Stimulated activated CD8-positive, alpha-beta memory T cell treated with anti-CD3 and anti-CD28 coated beads, Interleukin-4, amount 100 ng/mL, for 1 hour (primary cell): ENCODE measurements at regions not wholly inside any gene's neighbourhood (a gene's known extent, or its start where the extent isn't known, plus 50 kb on each side); places are given as distances from the start of the nearest gene placed in this dataset.

ENCODE experiments used
- DNase-seq, 2 donors: peaks; one replicate each; pipeline ENCODE4 v3.0.0-alpha.2; 2020; ENCODE audit warnings: low read depth in 2 of 2, low spot score in 1 of 2

DNA sequence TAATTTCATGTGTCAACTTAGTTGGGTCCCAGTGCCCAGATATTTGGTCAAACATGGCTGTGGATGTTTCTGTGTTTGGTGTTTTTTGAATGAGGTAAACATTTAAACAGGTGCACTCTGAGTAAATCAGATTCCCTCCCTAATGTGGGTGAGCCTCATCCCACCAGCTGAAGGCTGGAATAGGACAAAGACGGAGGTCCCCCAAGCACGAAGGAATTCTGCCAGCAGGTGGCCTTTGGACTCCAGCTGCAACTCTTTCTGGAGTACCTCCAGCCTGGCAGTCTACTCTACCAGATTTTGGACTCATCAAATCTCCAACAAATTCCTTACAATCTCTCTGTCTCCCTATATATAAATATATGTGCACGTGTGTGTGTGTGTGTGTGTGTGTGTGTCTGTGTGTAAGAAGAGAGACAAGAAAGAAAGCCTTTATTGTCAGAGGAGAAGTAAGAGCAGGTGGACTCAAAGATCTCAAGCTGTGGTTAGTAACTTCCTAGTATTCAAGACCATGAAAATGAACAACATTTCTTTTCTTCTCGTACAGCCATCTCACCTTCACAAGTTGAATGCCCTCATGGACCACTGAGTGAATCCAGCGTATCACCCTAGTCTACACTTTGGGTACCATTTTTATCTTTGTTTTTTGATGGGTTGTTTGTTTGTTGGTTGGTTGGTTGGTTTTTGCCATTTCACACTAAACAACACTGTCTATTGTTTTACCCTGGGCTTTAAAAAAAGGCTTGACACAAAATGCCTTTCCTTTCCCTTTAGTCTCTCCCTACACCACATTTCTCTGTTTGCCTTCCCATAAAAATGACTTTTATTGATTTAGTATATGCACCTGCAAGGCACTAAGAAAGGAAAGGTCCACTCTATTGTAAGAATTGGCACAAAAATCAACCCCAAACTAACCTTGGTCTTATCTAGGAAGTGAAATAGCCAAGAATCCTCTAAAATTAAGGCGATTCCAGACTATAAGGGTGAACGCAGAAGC, 118.7 kb downstream of the TENT4A start:
- DNase-seq = no peak

DNA sequence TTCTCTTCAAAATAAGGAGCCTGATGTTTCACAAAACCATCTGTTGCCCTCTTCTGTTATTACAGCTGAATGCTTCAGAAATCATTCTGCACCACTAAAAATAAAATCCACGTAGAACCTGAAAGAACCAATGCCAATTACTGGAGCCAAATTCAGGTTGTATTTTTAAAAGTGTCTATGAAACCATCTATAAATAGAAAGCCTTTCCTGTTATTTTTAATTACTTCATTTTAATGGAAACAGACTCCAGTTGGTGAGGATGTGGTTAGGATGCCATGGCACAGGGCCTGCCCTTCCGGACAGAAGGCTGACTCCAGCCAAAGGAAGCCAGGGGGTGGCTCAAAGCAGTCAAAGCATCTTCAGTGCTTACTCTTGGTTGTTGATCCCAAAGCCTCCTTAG, 119.8 kb downstream of the TENT4A start:
- no peak for DNase-seq

GRCh38 chr5:6833406-6833805, 120.2 kb downstream of the TENT4A start:
- no peak for DNase-seq

GRCh38 chr5:6837095-6837494, 123.9 kb downstream of the TENT4A start:
- no peak for DNase-seq

- no peak for DNase-seq
Observed at GRCh38 chr5:6837519-6838110, 124.4 kb downstream of the TENT4A start.

DNA sequence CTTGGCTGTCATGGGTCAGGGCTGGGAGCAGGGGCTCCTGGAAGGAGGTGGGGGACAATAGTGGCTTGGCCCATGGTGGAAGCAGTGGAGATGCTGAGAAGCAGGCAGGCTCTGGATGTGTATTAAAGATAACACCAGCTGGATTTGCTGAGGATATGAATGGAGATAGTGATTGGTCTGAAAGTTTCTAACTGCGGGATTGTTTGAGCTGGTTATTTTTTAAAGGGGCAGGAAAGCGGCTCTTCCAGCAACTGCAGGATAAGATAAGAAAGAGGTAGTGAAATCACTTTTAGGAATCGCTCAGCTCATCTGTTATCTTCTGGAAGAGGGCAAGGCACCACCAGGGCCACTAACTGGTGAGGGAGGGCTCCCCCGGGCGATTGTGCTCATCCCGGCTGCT, 125.5 kb downstream of the TENT4A start:
- no peak for DNase-seq

DNA sequence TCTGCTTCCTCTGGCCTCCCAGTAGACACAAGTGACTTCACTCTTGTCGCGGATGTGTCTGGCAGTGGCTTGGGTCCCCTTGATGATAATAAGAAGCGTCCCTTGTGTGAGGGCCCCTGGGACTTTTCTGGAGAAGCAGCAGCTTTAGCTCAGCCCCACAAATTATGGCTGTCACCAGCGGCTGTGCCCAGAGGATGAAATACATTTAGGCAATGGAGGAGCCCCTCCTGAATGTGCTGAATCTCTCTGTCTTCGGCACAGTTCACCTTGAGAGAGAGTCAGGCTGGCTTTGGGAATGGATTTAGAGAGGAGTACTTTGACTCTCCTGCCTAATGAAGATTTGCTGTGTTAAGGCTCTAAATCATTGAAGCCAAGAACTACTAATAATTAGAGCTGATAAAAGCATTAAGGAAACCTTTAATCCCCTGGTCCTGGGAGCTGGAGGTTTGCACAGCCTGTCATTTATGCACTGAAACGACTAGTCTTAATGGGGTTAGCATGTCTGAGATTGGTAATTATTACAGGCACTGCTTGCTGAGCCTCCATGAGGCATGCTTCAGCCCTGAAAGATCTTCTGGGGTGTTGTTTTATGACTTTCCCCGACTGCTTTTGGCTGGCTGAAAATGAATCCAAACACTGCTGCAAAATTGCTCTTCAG, 127.0 kb downstream of the TENT4A start:
- DNase-seq = no peak

DNA sequence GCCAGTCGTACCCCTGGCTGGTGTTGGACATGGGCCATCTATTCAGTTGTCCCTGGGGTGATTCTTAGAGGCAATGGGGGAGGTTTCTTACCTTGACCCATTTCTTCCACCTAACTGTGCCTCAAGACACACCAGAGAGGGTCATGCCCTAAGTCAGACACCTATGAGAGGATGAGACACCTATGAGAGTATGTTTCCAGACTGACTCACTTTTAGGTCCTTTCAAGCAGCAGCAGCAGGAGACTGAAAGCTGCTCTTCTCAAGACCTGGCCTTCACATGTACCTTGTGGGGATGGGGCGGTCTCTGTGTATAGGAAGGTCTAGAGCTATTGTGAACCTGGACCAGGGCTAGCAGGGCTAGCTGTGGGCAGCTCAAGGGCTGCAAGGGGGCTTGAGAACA, 130.1 kb downstream of the TENT4A start:
- DNase-seq = no peak

DNA sequence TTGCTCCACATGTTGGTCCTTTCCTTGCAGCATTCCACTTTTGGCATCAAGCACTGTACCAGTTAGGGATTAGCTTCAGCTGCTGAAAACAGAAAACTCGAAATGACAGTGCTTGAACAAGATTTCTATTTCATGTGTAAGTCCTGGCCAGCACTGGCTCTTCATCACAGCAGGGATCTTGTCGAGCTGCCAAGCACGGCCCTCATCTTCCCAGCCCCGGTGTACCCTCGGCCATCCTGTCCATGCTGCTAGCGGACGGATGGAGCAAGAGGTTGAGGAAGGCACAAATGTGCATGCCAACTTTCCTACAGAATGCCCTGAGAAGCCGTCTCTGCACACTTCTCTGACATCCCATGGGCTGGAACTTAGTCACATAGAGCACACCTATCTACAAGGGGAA, 130.6 kb downstream of the TENT4A start:
- no peak for DNase-seq

DNA sequence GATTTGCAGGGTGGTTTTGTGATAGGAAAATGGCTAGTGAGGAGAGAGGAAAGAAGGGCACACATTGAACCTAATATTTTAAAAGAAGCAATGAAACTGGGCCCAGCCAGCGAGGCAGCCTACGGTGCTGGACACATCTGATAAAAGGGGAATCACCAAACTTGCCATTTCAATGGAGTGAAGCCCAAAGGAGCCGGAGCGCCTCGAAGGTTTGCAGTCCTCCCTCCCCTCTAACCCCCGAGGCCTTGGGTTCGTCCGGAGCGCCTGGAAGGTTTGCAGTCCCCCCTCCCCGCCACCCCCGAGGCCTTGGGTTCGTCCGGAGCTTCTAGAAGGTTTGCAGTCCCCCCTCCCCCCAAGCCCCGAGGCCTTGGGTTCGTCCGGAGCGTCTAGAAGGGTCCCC, 132.6 kb downstream of the TENT4A start:
- no peak for DNase-seq

- DNase-seq = no peak
Observed at GRCh38 chr5:6847870-6848269, 134.6 kb downstream of the TENT4A start.

GRCh38 chr5:6849316-6850105, 136.3 kb downstream of the TENT4A start:
- DNase-seq = no peak

DNA sequence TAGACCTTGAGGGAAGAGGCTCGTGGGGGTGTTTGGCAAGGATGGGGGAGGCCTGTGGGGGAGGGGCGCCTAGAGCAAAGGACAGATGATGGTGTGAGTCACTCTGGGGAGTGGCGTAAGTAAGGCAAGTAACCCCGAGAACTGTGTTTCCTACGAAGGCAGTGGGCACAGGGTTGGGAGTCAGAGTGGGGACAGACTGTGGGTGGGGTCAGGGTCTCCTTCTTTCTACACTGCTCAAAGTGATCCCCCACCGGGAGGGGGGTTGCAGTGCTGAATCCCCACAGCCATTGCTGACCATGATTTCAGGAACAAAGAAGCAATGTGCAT, 136.8 kb downstream of the TENT4A start:
- no peak for DNase-seq

DNA sequence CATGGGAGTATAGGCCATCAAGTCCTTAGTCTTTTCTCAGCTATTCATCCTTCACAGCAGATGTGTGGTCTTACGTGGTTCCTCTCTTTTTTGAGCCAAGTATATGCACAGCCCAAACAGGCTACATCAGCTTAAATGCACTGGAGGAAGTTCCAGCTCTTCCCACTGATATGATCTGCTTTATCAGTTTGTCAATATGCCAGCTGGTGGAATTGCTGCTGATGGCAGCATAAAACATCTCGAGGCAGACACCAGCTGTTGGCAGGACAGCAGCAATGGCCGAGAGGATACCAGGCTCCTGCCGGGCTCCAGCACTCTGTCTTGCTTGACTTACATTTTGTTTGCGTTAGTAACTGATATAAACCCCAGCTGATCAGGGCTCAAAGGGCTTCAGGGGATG, 143.4 kb downstream of the TENT4A start:
- DNase-seq = no peak

- DNase-seq = no peak
Observed at GRCh38 chr5:6858419-6858818, 145.2 kb downstream of the TENT4A start.

GRCh38 chr5:6859023-6859422, 145.8 kb downstream of the TENT4A start:
- DNase-seq = no peak

DNA sequence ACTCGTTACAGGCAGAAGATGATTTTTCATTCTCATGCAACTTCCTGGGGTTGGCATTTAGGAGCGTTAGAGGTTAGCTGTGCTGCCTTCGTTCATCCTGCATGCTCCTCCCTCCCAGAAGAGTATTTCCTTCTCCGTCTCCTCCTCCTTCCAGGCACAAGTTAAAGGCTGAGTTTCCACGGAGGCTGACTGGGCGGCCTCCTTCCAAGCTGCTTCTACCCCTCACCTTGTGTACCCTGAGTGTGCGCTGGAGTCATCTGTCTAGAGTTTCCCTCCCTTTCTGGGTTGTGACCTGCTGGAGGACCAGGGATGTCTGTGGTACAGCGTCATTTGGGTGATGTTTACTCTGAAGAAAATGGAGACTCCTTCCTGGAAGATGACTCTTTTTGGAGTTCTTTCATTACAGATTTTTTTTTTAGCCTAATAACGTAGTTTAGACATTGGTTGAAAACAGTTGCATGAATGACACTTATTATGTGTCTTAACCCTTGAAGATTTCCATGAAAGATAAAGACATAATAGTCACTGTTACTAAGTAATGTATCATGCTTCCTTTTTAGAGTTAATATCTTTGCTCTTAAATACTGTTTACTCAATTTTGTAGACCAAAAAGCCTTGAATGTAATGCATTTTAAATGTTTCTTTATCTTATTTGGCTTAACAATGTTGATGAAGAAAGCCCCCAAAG, 146.9 kb downstream of the TENT4A start:
- DNase-seq = no peak

- DNase-seq = no peak
Observed at GRCh38 chr5:6861036-6861435, 147.8 kb downstream of the TENT4A start.

DNA sequence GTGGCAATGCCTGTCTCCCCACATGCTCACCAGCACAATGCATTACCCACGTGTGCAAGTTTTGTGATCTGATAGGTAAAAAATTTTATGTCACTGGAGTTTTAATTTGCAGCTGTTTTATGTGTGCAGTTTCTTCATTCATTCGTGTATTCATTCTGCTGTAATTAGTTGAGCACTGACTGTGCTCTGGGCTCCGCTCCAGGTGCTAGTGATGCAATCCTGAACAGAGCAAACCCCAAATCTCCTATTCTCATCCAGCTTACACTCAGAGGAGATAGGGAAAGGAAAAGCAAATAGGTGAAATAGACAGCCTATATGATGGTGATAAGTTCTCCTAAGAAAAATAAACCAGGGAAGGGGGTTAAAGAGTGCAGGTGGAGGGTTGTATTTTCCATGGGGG, 148.4 kb downstream of the TENT4A start:
- DNase-seq = no peak

GRCh38 chr5:6862306-6862705, 149.1 kb downstream of the TENT4A start:
- no peak for DNase-seq

- no peak for DNase-seq
Observed at GRCh38 chr5:6867712-6868111, 154.5 kb downstream of the TENT4A start.
